Mammary epithelial cell (primary cell): ENCODE measurements at regions not wholly inside any gene's neighbourhood (a gene's known extent, or its start where the extent isn't known, plus 50 kb on each side); places are given as distances from the start of the nearest gene placed in this dataset.

Source experiments
- EZH2 ChIP-seq: IDR thresholded peaks from 2 replicates; pipeline ENCODE4 v1.6.1; 2012; ENCODE audit warnings: low read length, inconsistent platforms, borderline replicate concordance
- TF ChIP-seq, protein P1 (sequence below), 2 donors: IDR thresholded peaks in 1 of 2; conservative IDR thresholded peaks in 1 of 2; 2 replicates each; pipeline ENCODE4 v1.5.1; 2011 to 2012; ENCODE audit warnings: inconsistent platforms in 2 of 2, low read length in 2 of 2, mild to moderate bottlenecking in 2 of 2, control low read depth in 1 of 2, low read depth in 1 of 2; ENCODE audit not compliant: insufficient read depth in 1 of 2; ENCODE audit errors: extremely low read depth in 1 of 2

- TF ChIP-seq, protein P1, sequence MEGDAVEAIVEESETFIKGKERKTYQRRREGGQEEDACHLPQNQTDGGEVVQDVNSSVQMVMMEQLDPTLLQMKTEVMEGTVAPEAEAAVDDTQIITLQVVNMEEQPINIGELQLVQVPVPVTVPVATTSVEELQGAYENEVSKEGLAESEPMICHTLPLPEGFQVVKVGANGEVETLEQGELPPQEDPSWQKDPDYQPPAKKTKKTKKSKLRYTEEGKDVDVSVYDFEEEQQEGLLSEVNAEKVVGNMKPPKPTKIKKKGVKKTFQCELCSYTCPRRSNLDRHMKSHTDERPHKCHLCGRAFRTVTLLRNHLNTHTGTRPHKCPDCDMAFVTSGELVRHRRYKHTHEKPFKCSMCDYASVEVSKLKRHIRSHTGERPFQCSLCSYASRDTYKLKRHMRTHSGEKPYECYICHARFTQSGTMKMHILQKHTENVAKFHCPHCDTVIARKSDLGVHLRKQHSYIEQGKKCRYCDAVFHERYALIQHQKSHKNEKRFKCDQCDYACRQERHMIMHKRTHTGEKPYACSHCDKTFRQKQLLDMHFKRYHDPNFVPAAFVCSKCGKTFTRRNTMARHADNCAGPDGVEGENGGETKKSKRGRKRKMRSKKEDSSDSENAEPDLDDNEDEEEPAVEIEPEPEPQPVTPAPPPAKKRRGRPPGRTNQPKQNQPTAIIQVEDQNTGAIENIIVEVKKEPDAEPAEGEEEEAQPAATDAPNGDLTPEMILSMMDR (conservative IDR thresholded peaks at IDR 0.05 in 1 of 2, IDR thresholded peaks at IDR 0.05 in 1 of 2; ENCODE audit: extremely low read depth in 1 of 2, insufficient read depth in 1 of 2, low read depth in 1 of 2, low read length in 2 of 2) = no peak
- TF ChIP-seq EZH2 = no peak
These were observed 93.8 kb upstream of the PPP1R26 start for GRCh38 chr9:135385793-135386192.
